SJSA1 (cell line): ENCODE measurements at regions not wholly inside any gene's neighbourhood (a gene's known extent, or its start where the extent isn't known, plus 50 kb on each side); places are given as distances from the start of the nearest gene placed in this dataset.

Experiments
- DNase-seq, 2 experiments: peaks; one replicate each; pipeline ENCODE4 v3.0.0-alpha.2; 2015 to 2020; ENCODE audit warnings: low spot score in 2 of 2, low read depth in 1 of 2
- H3K27ac ChIP-seq: fragments of 250-450 bp; sonication (Bioruptor Pico); 2 replicates; pipeline ENCODE4 v1.5.1; 2020; ENCODE audit warnings: mild to moderate bottlenecking, moderate library complexity
- H3K27me3 ChIP-seq: fragments of 250-450 bp; sonication (Bioruptor Pico); replicated peaks from 2 replicates; pipeline ENCODE4 v1.5.1; 2020; ENCODE audit warnings: mild to moderate bottlenecking, moderate library complexity
- H3K36me3 ChIP-seq: fragments of 250-450 bp; sonication (Bioruptor Pico); 2 replicates; pipeline ENCODE4 v1.5.1; 2020; ENCODE audit warnings: mild to moderate bottlenecking
- H3K4me1 ChIP-seq: fragments of 250-450 bp; sonication (Bioruptor Pico); replicated peaks from 2 replicates; pipeline ENCODE4 v1.6.1; 2021; ENCODE audit warnings: mild to moderate bottlenecking
- H3K4me3 ChIP-seq: fragments of 250-450 bp; sonication (Bioruptor Pico); 2 replicates; pipeline ENCODE4 v1.5.1; 2020; ENCODE audit warnings: mild to moderate bottlenecking
- H3K9me3 ChIP-seq: fragments of 250-450 bp; sonication (Bioruptor Pico); replicated peaks from 2 replicates; pipeline ENCODE4 v1.5.1; 2020; ENCODE audit warnings: mild to moderate bottlenecking

- no peaks in the 10 kb centered on the region for H3K36me3 ChIP-seq
- H3K4me1 ChIP-seq, result peaks cover 8% of the 10 kb centered on the region
- H3K27me3 ChIP-seq, result no peaks in the 10 kb centered on the region
These were observed 56.0 kb upstream of the ADRA1D start for GRCh38 chr20:4305091-4305490.

DNA sequence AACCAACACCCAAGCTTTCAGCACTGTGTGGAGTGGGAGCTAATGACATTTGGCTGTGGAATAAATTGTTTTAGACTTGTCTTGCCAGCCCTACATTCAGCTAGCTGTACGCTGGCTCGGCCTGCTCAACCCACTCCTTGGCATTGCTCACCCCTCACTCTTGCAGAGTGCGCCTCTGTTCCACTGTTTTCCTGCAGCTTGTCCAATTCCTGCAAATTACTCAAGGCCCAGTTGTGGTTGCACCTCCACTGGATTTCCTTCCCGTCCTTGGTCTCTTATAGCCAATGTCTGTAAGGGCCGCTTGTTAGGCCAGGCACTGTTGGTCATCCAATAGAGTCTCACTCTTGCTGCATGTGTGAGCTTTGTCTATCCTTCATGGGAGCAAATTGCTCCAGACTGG is 55.5 kb upstream of the ADRA1D start:
- peak in 1 of 2 experiments; percentile 28 for DNase-seq
- Histone ChIP-seq H3K36me3 (no peaks in the 10 kb centered on the region), H3K9me3 (no peaks in the 10 kb centered on the region), H3K27me3 (no peaks in the 10 kb centered on the region; the same call in 1 of the 2 replicates), H3K27ac (no peak overlapping the region), H3K4me1 (peaks cover 3% of the 10 kb centered on the region), H3K4me3 (no peak overlapping the region)

More at GRCh38 chr20:4305091-4305490, 56.0 kb upstream of the ADRA1D start:
- Histone ChIP-seq H3K4me3 (no peak overlapping the region), H3K9me3 (no peaks in the 10 kb centered on the region), H3K27ac (no peak overlapping the region)
- peak in 1 of 2 experiments; percentile 21 for DNase-seq

- Histone ChIP-seq H3K27ac (no peak overlapping the region), H3K4me3 (no peak overlapping the region), H3K36me3 (no peaks in the 10 kb centered on the region), H3K4me1 (no peaks in the 10 kb centered on the region), H3K27me3 (no peaks in the 10 kb centered on the region; the same call in 1 of the 2 replicates), H3K9me3 (no peaks in the 10 kb centered on the region)
- DNase-seq, result peak in 1 of 2 experiments; percentile 8
These were observed 54.0 kb upstream of the ADRA1D start for GRCh38 chr20:4303136-4303535.

- peaks cover 4% of the 10 kb centered on the region for H3K27me3 ChIP-seq
- H3K27ac ChIP-seq, result no peak overlapping the region
- no peaks in the 10 kb centered on the region for H3K36me3 ChIP-seq
- H3K4me3 ChIP-seq, result no peak overlapping the region
- H3K4me1 ChIP-seq, result peaks cover 7% of the 10 kb centered on the region
- H3K9me3 ChIP-seq, result no peaks in the 10 kb centered on the region
- DNase-seq, result no peak
These were observed 51.8 kb upstream of the ADRA1D start for GRCh38 chr20:4300921-4301320.

DNA sequence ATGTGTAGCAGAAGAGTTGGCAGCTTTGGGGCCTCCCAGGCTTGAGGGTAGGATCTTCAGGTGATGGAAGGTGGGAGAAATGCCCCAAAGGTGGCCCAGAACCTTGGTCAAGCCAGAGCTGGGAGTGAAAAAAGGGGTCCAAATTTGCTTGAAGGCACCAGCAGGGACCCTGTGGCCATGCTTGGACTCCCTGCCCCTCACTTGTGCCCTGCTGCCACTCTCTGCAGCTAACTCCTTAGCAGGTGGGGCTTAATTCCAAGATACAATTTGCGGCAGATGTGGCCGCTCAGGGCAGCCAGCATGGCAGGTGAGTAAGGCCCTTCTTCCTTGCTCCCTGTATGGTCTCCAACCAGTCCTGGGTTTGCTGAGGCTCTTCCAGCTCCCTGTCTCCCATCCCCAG is 51.3 kb upstream of the ADRA1D start:
- H3K4me1 ChIP-seq, result peaks cover 7% of the 10 kb centered on the region
- H3K9me3 ChIP-seq, result no peaks in the 10 kb centered on the region
- DNase-seq, result no peak
- peaks cover 5% of the 10 kb centered on the region for H3K27me3 ChIP-seq
- no peak overlapping the region for H3K27ac ChIP-seq
- H3K4me3 ChIP-seq, result no peak overlapping the region
- no peaks in the 10 kb centered on the region for H3K36me3 ChIP-seq

DNA sequence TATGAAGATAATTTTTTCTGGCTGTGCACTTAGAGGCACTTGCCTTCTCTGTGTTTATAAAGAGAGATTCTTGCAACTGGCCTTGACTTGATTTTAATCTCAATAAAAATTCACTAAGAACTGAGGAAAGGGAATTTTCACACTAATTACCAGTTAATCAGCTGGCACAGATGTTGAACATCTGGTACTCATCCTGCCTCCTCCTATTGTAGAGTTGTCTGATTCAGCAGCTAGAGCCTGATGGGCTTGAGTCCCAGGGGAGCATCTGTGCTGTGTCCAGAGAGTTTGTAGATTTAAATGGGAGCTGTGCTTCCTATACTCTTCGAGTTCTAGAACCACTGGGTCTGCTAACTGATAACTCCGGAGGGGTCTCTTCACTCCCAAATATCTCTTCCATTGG is 50.7 kb upstream of the ADRA1D start:
- H3K27me3 ChIP-seq, result peaks cover 5% of the 10 kb centered on the region
- no peak for DNase-seq
- H3K9me3 ChIP-seq, result no peaks in the 10 kb centered on the region
- H3K4me1 ChIP-seq, result peaks cover 7% of the 10 kb centered on the region
- H3K27ac ChIP-seq, result no peak overlapping the region
- no peaks in the 10 kb centered on the region for H3K36me3 ChIP-seq
- no peak overlapping the region for H3K4me3 ChIP-seq

GRCh38 chr20:4299216-4299615 is 50.1 kb upstream of the ADRA1D start:
- Histone ChIP-seq H3K4me3 (no peak overlapping the region), H3K36me3 (no peaks in the 10 kb centered on the region), H3K9me3 (no peaks in the 10 kb centered on the region), H3K27me3 (peaks cover 5% of the 10 kb centered on the region), H3K27ac (no peak overlapping the region), H3K4me1 (peaks cover 7% of the 10 kb centered on the region)
- DNase-seq, result no peak
